ENCODE measurements at regions not wholly inside any gene's neighbourhood (a gene's known extent, or its start where the extent isn't known, plus 50 kb on each side); places are given as distances from the start of the nearest gene placed in this dataset.

GRCh38 chr9:73853549-73853948 lies 643.6 kb upstream of the RORB start:
- DNase-seq (ENCODE audit: low read depth, low spot score) = no peak
- ChIA-PET POLR2A (no interaction called here), CTCF (no interaction called here)
- H3K4me3 ChIP-seq (ENCODE audit: low read depth, low read length) = no peak overlapping the region
- no peak for TF ChIP-seq CTCF (IDR thresholded peaks at IDR 0.05; ENCODE audit: insufficient read depth, low read length, missing control alignments)

- no peak overlapping the region for H3K4me3 ChIP-seq (ENCODE audit: low read depth, low read length)
- POLR2A ChIA-PET = no interaction called here
- CTCF ChIA-PET = no interaction called here
- TF ChIP-seq CTCF (IDR thresholded peaks at IDR 0.05; ENCODE audit: insufficient read depth, low read length, missing control alignments) = no peak
- DNase-seq (ENCODE audit: low read depth, low spot score) = no peak
Measured at GRCh38 chr9:73855206-73855605, 641.9 kb upstream of the RORB start.

- DNase-seq (ENCODE audit: low read depth, low spot score) = no peak
- ChIA-PET CTCF (no interaction called here), POLR2A (no interaction called here)
- no peak for TF ChIP-seq CTCF (IDR thresholded peaks at IDR 0.05; ENCODE audit: insufficient read depth, low read length, missing control alignments)
- H3K4me3 ChIP-seq (ENCODE audit: low read depth, low read length) = no peak overlapping the region
Measured at GRCh38 chr9:73863924-73864323, 633.2 kb upstream of the RORB start.

- ChIA-PET POLR2A (no interaction called here), CTCF (no interaction called here)
- no peak overlapping the region for H3K4me3 ChIP-seq (ENCODE audit: low read depth, low read length)
- no peak for TF ChIP-seq CTCF (IDR thresholded peaks at IDR 0.05; ENCODE audit: insufficient read depth, low read length, missing control alignments)
- DNase-seq (ENCODE audit: low read depth, low spot score) = no peak
Measured at GRCh38 chr9:73866451-73866850, 630.7 kb upstream of the RORB start.

- DNase-seq (ENCODE audit: low read depth, low spot score) = no peak
- POLR2A ChIA-PET = no interaction called here
- TF ChIP-seq CTCF (IDR thresholded peaks at IDR 0.05; ENCODE audit: insufficient read depth, low read length, missing control alignments) = no peak
- no peak overlapping the region for H3K4me3 ChIP-seq (ENCODE audit: low read depth, low read length)
- CTCF ChIA-PET = no interaction called here
Measured at GRCh38 chr9:73869264-73869663, 627.9 kb upstream of the RORB start.

GRCh38 chr9:73871636-73872035 lies 625.5 kb upstream of the RORB start:
- CTCF ChIA-PET = no interaction called here
- TF ChIP-seq CTCF (IDR thresholded peaks at IDR 0.05; ENCODE audit: insufficient read depth, low read length, missing control alignments) = no peak
- POLR2A ChIA-PET = no interaction called here
- DNase-seq (ENCODE audit: low read depth, low spot score) = no peak
- H3K4me3 ChIP-seq (ENCODE audit: low read depth, low read length) = no peak overlapping the region

All from AG04449 (cell line).